ENCODE measurements at regions not wholly inside any gene's neighbourhood (a gene's known extent, or its start where the extent isn't known, plus 50 kb on each side); places are given as distances from the start of the nearest gene placed in this dataset.

GRCh38 chr1:239283216-239283615, 103.2 kb upstream of the CHRM3 start:
- no peak for TF ChIP-seq POLR2A (IDR thresholded peaks at IDR 0.05)
- TF ChIP-seq, protein P1, sequence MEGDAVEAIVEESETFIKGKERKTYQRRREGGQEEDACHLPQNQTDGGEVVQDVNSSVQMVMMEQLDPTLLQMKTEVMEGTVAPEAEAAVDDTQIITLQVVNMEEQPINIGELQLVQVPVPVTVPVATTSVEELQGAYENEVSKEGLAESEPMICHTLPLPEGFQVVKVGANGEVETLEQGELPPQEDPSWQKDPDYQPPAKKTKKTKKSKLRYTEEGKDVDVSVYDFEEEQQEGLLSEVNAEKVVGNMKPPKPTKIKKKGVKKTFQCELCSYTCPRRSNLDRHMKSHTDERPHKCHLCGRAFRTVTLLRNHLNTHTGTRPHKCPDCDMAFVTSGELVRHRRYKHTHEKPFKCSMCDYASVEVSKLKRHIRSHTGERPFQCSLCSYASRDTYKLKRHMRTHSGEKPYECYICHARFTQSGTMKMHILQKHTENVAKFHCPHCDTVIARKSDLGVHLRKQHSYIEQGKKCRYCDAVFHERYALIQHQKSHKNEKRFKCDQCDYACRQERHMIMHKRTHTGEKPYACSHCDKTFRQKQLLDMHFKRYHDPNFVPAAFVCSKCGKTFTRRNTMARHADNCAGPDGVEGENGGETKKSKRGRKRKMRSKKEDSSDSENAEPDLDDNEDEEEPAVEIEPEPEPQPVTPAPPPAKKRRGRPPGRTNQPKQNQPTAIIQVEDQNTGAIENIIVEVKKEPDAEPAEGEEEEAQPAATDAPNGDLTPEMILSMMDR (IDR thresholded peaks at IDR 0.05), result no peak

Measured in vagina (tissue), 2 donors.